ENCODE measurements at regions not wholly inside any gene's neighbourhood (a gene's known extent, or its start where the extent isn't known, plus 50 kb on each side); places are given as distances from the start of the nearest gene placed in this dataset.

GRCh38 chr2:234764372-234764771 is 187.4 kb upstream of the SH3BP4 start:
- TF ChIP-seq CTCF (IDR thresholded peaks at IDR 0.05 in 4 of 5, conservative IDR thresholded peaks at IDR 0.05 in 1 of 5) (no peak), POLR2A (IDR thresholded peaks at IDR 0.05) (no peak)
